NCI-H1092 treated with DMSO at 0.1 percent for 48 hours (cell line): ENCODE measurements at regions not wholly inside any gene's neighbourhood (a gene's known extent, or its start where the extent isn't known, plus 50 kb on each side); places are given as distances from the start of the nearest gene placed in this dataset.
"Not testable (repeated sequence)": the region's sequence is repeated elsewhere in the genome, so short reads cannot be mapped to it uniquely, and the experiment has no call there.

ENCODE experiments used
- DNase-seq: peaks from one replicate; lab custom pipeline; 2025; lab: John Stamatoyannopoulos, UW

- not testable (repeated sequence) for DNase-seq
Observed at GRCh38 chr17:15864061-15864460, 80.9 kb upstream of the ADORA2B start.

DNA sequence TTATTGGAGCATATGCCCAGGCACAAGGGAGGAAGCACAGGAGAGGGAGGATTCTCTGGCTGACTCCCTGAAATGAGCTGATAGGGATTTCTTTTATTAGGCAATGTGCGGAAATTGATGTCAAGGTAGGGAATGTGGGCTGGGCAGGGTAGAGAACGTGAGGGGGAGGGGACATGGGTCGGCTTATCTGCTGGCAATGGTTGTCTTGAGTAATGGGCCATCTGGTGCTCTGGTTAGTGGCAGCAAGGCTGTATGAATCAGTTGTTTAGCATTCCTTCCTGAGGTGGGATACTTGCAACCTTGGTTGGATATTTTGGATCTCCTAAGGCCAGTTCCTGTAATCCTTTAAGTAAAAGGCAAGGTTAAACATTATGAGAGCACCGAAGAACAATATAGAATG is 80.5 kb upstream of the ADORA2B start:
- DNase-seq = not testable (repeated sequence)

- not testable (repeated sequence) for DNase-seq
Observed at GRCh38 chr17:15866015-15866414, 78.9 kb upstream of the ADORA2B start.

- not testable (repeated sequence) for DNase-seq
Observed at GRCh38 chr17:15867331-15867730, 77.6 kb upstream of the ADORA2B start.

DNA sequence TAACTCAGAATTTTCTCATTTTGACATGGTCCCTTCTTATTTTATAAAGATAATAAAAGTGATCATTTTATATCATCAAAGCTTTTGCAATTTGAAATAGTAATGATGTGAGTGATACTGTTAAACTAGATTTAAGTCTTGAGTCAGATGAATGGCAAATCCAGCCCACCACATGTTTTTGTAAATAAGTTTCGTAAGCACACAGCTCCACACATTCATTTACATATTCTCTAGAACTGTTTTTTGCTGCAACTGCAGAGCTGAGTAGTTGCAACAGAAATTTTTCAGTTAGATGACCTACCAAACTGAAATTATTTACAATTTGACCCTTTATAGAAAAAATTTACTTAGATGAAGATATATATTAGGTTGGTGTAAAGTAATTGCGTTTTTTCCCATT is 75.1 kb upstream of the ADORA2B start:
- not testable (repeated sequence) for DNase-seq

- DNase-seq = not testable (repeated sequence)
Observed at GRCh38 chr17:15872677-15873076, 72.3 kb upstream of the ADORA2B start.

- not testable (repeated sequence) for DNase-seq
Observed at GRCh38 chr17:15877882-15878500, 66.9 kb upstream of the ADORA2B start.

DNA sequence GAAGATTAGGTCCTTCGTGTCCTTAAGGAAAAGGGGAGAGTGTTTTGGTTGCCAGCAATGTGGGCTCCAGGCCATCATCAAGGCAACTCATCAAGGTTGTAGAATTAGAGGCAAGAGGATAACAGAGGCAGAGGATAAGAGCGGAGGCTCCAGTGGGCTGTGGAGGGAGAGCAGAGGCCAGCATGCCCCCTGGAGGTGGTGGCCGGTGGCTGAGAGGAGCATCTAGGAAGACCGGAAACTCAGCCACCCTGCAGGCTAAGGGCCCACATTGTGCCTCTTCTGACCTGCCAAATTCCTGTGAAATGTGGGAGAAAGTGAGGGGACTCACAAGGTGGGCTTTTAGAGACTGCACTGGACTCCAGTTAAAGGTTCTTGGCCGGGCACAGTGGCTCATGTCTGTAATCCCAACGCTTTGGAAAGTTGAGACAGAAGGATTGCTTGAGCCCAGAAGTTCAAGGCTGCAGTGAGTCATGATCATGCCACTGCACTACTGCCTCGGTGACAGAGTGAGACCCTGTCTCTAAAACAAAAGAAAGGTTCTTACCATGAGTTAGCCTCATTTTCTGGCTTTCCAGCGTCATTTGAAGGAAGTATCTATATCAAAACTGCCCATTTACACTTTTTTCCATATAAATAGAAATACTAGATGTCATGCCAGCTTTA is 62.7 kb upstream of the ADORA2B start:
- no peak for DNase-seq

GRCh38 chr17:15882777-15883176 is 62.2 kb upstream of the ADORA2B start:
- no peak for DNase-seq

- DNase-seq = no peak
Observed at GRCh38 chr17:15883617-15884111, 61.3 kb upstream of the ADORA2B start.

GRCh38 chr17:15884731-15885130 is 60.2 kb upstream of the ADORA2B start:
- no peak for DNase-seq

DNA sequence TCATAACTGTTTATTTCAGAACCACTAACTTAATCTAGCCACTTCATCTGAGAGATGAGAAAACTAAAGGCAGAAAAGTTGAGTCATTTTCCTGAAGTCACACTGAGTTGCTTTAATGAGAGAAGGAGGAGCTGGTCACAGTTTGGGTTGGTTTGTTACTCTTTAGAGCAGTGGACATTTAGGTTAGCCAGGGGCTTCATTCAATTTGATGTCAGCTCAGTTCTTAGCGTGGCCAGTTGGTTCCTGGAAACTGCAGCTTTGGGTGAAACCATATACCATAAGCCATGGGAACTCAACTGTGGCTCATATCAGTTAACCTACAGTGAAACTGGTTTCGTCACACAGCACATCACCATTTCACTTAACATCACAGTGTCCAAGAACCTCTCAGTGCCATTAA is 59.2 kb upstream of the ADORA2B start:
- no peak for DNase-seq

DNA sequence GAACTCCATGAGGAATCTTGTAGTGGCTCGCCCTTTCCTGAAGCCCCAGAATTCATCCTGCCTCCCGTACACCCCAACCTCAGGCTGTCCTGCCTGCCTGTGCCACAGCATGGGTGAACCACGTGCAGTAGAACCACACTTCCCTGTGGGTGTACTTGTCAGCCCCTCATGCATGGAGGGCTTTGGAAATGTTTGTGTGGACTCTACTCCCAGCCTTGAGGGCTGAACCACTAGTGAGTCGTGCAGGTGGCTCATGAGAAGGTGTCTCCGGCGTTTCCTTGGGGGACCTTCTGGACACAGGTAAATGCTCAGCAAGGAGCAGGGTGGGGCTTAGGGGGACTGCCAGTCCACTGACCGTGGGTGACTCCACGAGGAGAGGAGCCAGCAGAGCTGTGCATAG is 58.7 kb upstream of the ADORA2B start:
- DNase-seq = no peak

- no peak for DNase-seq
Observed at GRCh38 chr17:15886804-15887203, 58.1 kb upstream of the ADORA2B start.

DNA sequence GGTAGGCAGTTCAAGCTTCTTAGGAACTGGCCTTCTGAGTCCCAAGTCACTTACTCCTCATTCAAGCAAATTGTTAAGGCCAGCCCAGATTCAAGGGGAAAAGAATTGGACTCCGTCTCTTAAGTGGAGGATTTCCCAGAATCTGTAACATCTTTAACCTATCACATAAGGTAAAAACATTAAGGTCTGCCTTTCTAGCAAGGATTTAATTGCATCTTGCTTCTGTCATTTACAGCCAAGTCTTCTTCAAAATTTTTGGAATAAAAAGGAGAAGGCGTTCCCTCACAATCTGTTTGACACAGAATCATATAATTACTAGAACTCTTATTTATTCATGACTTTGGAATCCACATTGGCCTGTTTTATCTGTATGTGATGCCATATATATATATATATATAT is 56.5 kb upstream of the ADORA2B start:
- DNase-seq = no peak

- no peak for DNase-seq
Observed at GRCh38 chr17:15890279-15890892, 54.5 kb upstream of the ADORA2B start.

- no peak for DNase-seq
Observed at GRCh38 chr17:15891318-15891717, 53.6 kb upstream of the ADORA2B start.

DNA sequence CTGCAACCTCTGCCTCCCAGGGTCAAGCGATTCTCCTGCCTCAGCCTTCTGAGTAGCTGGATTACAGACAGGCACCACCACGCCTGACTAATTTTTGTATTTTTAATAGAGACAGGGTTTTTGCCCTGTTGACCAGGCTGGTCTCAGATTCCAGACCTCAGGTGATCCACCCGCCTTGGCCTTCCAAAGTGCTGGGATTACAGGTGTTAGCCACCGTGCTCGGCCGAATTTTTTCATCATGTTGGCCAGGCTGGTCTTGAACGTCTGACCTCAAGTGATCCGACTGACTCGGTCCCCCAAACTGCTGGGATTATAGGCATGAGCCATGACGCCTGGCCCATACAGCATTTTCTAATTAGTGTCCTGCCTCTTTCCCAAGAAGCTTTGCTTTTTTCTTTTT is 52.7 kb upstream of the ADORA2B start:
- no peak for DNase-seq

GRCh38 chr17:15892731-15893657 is 51.9 kb upstream of the ADORA2B start:
- no peak for DNase-seq

DNA sequence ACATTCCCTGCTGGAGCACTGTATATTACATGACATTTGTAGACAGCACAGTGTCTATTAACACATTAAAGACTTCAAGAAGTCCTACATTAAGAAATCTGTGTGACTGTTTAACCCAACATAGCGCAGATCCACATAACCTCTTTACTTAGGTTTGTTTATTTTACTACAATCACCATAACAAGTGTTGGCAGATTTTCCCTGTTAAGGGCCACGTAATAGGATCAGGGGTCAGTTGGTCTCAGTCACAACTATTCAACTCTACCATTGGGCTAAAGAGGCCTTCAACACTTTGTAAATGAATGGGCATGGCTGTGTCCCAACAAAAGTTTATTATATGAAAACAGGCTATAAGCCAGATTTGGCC is 51.3 kb upstream of the ADORA2B start:
- DNase-seq = no peak

DNA sequence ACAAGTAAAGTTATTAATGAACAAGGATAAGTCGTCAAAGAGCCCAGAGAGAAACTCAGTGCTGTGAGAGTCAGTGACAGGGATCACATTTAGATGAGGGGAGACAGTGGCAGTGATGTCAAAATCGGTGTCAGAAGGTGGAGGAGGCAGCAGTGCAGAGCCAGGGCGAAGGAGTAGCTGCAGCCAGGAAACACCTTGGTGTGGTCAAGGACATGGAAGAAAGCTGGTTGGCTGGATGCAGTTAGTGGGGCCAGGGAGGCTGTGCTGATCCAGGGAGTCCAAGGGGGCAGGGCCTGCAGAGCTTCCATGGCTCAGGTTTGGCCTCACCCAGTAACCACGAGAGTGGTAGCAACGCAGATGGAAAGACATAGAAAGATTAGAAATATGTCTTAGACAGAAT is 50.7 kb upstream of the ADORA2B start:
- DNase-seq = no peak

DNA sequence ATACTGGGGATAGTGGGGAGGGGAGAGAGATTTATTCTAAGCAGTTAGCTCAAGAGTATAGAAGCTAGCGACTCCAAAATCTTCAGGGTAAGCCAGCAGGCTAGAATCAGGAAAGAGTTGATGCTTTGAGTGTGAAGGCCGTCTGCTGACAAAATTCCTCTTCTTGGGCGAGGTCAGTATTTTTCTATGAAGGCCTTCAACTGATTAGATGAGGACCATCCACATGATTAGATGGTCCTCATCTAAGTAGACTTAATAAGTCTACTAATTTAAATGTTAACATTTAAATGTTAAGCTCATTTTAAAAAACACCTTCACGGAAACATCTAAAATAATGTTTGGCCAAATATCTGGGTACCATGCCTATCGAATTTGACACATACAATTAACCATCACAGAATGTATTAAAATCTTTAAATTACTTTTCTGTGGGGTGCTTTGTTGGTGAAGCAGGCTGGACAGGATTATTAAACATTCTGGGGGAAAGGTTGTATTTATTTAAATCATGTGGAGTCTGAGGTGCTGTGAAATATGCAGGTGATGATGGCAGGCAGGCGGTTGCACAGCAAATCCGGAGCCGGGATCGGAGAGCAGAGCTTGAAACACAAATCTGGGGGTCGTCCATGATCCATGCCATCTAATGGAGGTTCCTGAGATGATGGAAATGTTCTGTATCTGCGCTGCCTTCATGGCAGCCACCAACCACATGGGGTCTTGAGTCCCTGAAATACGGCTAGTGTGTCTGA is 49.8 kb upstream of the ADORA2B start:
- DNase-seq = no peak
